Erythroblast (primary cell): ENCODE measurements at regions not wholly inside any gene's neighbourhood (a gene's known extent, or its start where the extent isn't known, plus 50 kb on each side); places are given as distances from the start of the nearest gene placed in this dataset.

Experiments used
- GATA1 ChIP-seq: IDR thresholded peaks from 2 replicates; pipeline ENCODE4 v1.6.1; 2011; ENCODE audit warnings: low read depth, mild to moderate bottlenecking, control low read depth, low read length, moderate library complexity
- POLR2A ChIP-seq: IDR thresholded peaks from 2 replicates; pipeline ENCODE4 v1.6.1; 2011; ENCODE audit warnings: mild to moderate bottlenecking, low read length

- TF ChIP-seq POLR2A (no peak), GATA1 (no peak)
Observed at GRCh38 chr3:187833799-187834578, 88.7 kb upstream of the BCL6 start.
